HG03175 (cell line): ENCODE measurements at regions not wholly inside any gene's neighbourhood (a gene's known extent, or its start where the extent isn't known, plus 50 kb on each side); places are given as distances from the start of the nearest gene placed in this dataset.
"Not testable (repeated sequence)": the region's sequence is repeated elsewhere in the genome, so short reads cannot be mapped to it uniquely, and the experiment has no call there.

Experiments
- ATAC-seq: cut with Tn5 transposase; IDR thresholded peaks from one replicate; pipeline ENCODE4 v1.9.1; 2021; ENCODE audit warnings: mild to moderate bottlenecking, moderate library complexity; ENCODE audit not compliant: unreplicated experiment

- ATAC-seq, result no peak
Measured at GRCh38 chr12:105423237-105423636, 92.7 kb downstream of the C12orf75 start.

GRCh38 chr12:105423921-105424320, 93.4 kb downstream of the C12orf75 start:
- ATAC-seq, result no peak

GRCh38 chr12:105425254-105426174, 95.0 kb downstream of the C12orf75 start:
- no peak for ATAC-seq

- ATAC-seq, result no peak
Measured at GRCh38 chr12:105426766-105427165, 96.3 kb downstream of the C12orf75 start.

- no peak for ATAC-seq
Measured at GRCh38 chr12:105427883-105428282, 97.4 kb downstream of the C12orf75 start.

GRCh38 chr12:105428793-105429395, 98.4 kb downstream of the C12orf75 start:
- no peak for ATAC-seq

GRCh38 chr12:105429511-105429910, 99.0 kb downstream of the C12orf75 start:
- no peak for ATAC-seq

GRCh38 chr12:105431537-105432100, 101.1 kb downstream of the C12orf75 start:
- no peak for ATAC-seq

- no peak for ATAC-seq
Measured at GRCh38 chr12:105433804-105434203, 103.3 kb downstream of the C12orf75 start.

- ATAC-seq, result no peak
Measured at GRCh38 chr12:105436636-105437035, 106.1 kb downstream of the C12orf75 start.

GRCh38 chr12:105440037-105440664, 109.7 kb downstream of the C12orf75 start:
- no peak for ATAC-seq

- ATAC-seq, result no peak
Measured at GRCh38 chr12:105443802-105444652, 113.5 kb downstream of the C12orf75 start.

GRCh38 chr12:105444653-105445102, 114.2 kb downstream of the C12orf75 start:
- ATAC-seq, result no peak

GRCh38 chr12:105445249-105445648, 114.8 kb downstream of the C12orf75 start:
- ATAC-seq, result no peak

GRCh38 chr12:105445649-105446048, 115.2 kb downstream of the C12orf75 start:
- no peak for ATAC-seq

GRCh38 chr12:105446460-105446859, 116.0 kb downstream of the C12orf75 start:
- not testable (repeated sequence) for ATAC-seq

GRCh38 chr12:105449431-105449830, 118.9 kb downstream of the C12orf75 start:
- ATAC-seq, result no peak

GRCh38 chr12:105451211-105451610, 120.7 kb downstream of the C12orf75 start:
- no peak for ATAC-seq

- ATAC-seq, result no peak
Measured at GRCh38 chr12:105451798-105452197, 121.3 kb downstream of the C12orf75 start.

GRCh38 chr12:105453316-105453715, 122.8 kb downstream of the C12orf75 start:
- ATAC-seq, result no peak
